H1 (cell line): ENCODE measurements at regions not wholly inside any gene's neighbourhood (a gene's known extent, or its start where the extent isn't known, plus 50 kb on each side); places are given as distances from the start of the nearest gene placed in this dataset.

Source experiments
- CTCF ChIA-PET: fragments of 300-600 bp; sonication (Branson Sonifier 250); formaldehyde crosslinking; loops from one replicate; lab custom pipeline; 2021; ENCODE audit not compliant: partially characterized antibody; lab: Charles Lee
- POLR2A ChIA-PET: fragments of 300-600 bp; sonication (Branson Sonifier 250); formaldehyde crosslinking; loops from one replicate; lab custom pipeline; 2021; ENCODE audit warnings: inconsistent platforms; ENCODE audit not compliant: partially characterized antibody; lab: Charles Lee
- DNase-seq, 2 experiments: peaks; one replicate each; pipeline versions ENCODE4 v3.0.0 to v3.0.0-alpha.2; 2010 to 2022; ENCODE audit warnings: low spot score in 2 of 2, low read depth in 1 of 2, mixed read lengths in 1 of 2
- FAIRE-seq: peaks from 2 replicates; lab custom pipeline; 2011; peaks lifted over from hg19 to GRCh38; lab: Jason Lieb, UNC
- H2AFZ ChIP-seq: 2 replicates; pipeline ENCODE4 v1.8.1; 2012; ENCODE audit warnings: low read length, inconsistent platforms
- H2AK5ac ChIP-seq: 2 replicates; pipeline ENCODE4 v1.6.1; 2013; ENCODE audit warnings: low read depth, low read length
- H2BK120ac ChIP-seq: replicated peaks from 2 replicates; pipeline ENCODE3; 2013; ENCODE audit warnings: low read depth, low read length, inconsistent platforms
- H2BK12ac ChIP-seq: 2 replicates; pipeline ENCODE4 v1.6.1; 2013; ENCODE audit warnings: low read depth, low read length
- H2BK15ac ChIP-seq: 2 replicates; pipeline ENCODE4 v1.6.1; 2013; ENCODE audit warnings: low read length
- H2BK20ac ChIP-seq: 2 replicates; pipeline ENCODE4 v1.6.1; 2013; ENCODE audit warnings: low read length
- H2BK5ac ChIP-seq: 2 replicates; pipeline ENCODE4 v1.6.1; 2013; ENCODE audit warnings: low read depth, low read length
- H3K14ac ChIP-seq: 2 replicates; pipeline ENCODE4 v1.6.1; 2013; ENCODE audit warnings: inconsistent platforms; ENCODE audit not compliant: insufficient read length
- H3K18ac ChIP-seq: 2 replicates; pipeline ENCODE4 v1.6.1; 2013; ENCODE audit warnings: low read length; ENCODE audit errors: extremely low read depth
- H3K23ac ChIP-seq: 2 replicates; pipeline ENCODE4 v1.6.1; 2013; ENCODE audit warnings: inconsistent platforms; ENCODE audit not compliant: insufficient read length
- H3K23me2 ChIP-seq: 2 replicates; pipeline ENCODE4 v1.6.1; 2013; ENCODE audit warnings: low read depth, low read length
- H3K27ac ChIP-seq: 2 replicates; pipeline ENCODE4 v1.6.1; 2011; ENCODE audit warnings: low read depth, low read length, inconsistent platforms
- H3K27me3 ChIP-seq, 4 experiments: replicated peaks in 1 of 4; 1 replicate in 1 of 4; 2 replicates in 3 of 4; pipeline versions ENCODE4 v1.6.1 to v1.8.1; 2011 to 2013; ENCODE audit warnings: low read length in 3 of 4, mild to moderate bottlenecking in 3 of 4, inconsistent platforms in 2 of 4, mixed read lengths in 2 of 4, moderate library complexity in 1 of 4; ENCODE audit not compliant: control insufficient read depth in 3 of 4, insufficient read depth in 3 of 4; ENCODE audit errors: extremely low read depth in 1 of 4
- H3K36me3 ChIP-seq, 4 experiments: 2 replicates each; pipeline versions ENCODE4 v1.6.1 to v1.8.1; 2011 to 2013; ENCODE audit warnings: mild to moderate bottlenecking in 4 of 4, low read length in 3 of 4, moderate library complexity in 2 of 4, control low read depth in 1 of 4, inconsistent platforms in 1 of 4; ENCODE audit not compliant: insufficient read depth in 4 of 4, control insufficient read depth in 2 of 4
- H3K4ac ChIP-seq: replicated peaks from 2 replicates; pipeline ENCODE3; 2013; ENCODE audit warnings: low read length, low read depth, mixed read lengths, inconsistent platforms; ENCODE audit not compliant: insufficient read length
- H3K4me1 ChIP-seq, 4 experiments: replicated peaks in 1 of 4; 1 replicate in 1 of 4; 2 replicates in 3 of 4; pipeline versions ENCODE4 v1.6.1 to v1.8.1; 2011 to 2013; ENCODE audit warnings: low read length in 3 of 4, inconsistent platforms in 2 of 4, mixed read lengths in 1 of 4; ENCODE audit not compliant: insufficient read depth in 4 of 4, control insufficient read depth in 3 of 4
- H3K4me2 ChIP-seq, 2 experiments: 2 replicates each; pipeline versions ENCODE4 v1.6.1 to v1.8.1; 2011 to 2013; ENCODE audit warnings: low read depth in 2 of 2, low read length in 2 of 2, control low read depth in 1 of 2, inconsistent platforms in 1 of 2, mild to moderate bottlenecking in 1 of 2; ENCODE audit not compliant: insufficient read depth in 1 of 2
- H3K4me3 ChIP-seq, 4 experiments: fragments of 200-600, 300-600 bp in 1 of 4; sonication (generic), shearing (Covaris generic), sonication (Bioruptor Twin) in 1 of 4; 2 replicates each; pipeline versions ENCODE4 v1.5.1 to v1.8.1; 2011 to 2016; ENCODE audit warnings: low read length in 4 of 4, low read depth in 3 of 4, control low read depth in 2 of 4, inconsistent platforms in 2 of 4, mild to moderate bottlenecking in 2 of 4, mixed read lengths in 1 of 4, moderate library complexity in 1 of 4; ENCODE audit not compliant: insufficient read depth in 2 of 4; ENCODE audit errors: extremely low read depth in 1 of 4
- H3K56ac ChIP-seq: replicated peaks from 2 replicates; pipeline ENCODE3; 2013; ENCODE audit warnings: low read depth, mild to moderate bottlenecking, mixed read lengths, low read length, inconsistent platforms; ENCODE audit not compliant: insufficient read length
- H3K79me1 ChIP-seq: 2 replicates; pipeline ENCODE4 v1.6.1; 2013; ENCODE audit warnings: low read depth, low read length, control low read depth
- H3K79me2 ChIP-seq, 2 experiments: 2 replicates each; pipeline versions ENCODE4 v1.6.1 to v1.8.1; 2012 to 2013; ENCODE audit warnings: low read length in 2 of 2, mild to moderate bottlenecking in 2 of 2, inconsistent platforms in 1 of 2; ENCODE audit not compliant: insufficient read depth in 2 of 2, control insufficient read depth in 1 of 2
- H3K9ac ChIP-seq, 4 experiments: replicated peaks in 1 of 4; 1 replicate in 1 of 4; 2 replicates in 3 of 4; pipeline versions ENCODE4 v1.6.1 to v1.8.1; 2011 to 2013; ENCODE audit warnings: low read depth in 3 of 4, low read length in 3 of 4, control low read depth in 2 of 4, mild to moderate bottlenecking in 2 of 4, moderate library complexity in 2 of 4, inconsistent platforms in 1 of 4; ENCODE audit errors: extremely low read depth in 1 of 4
- H3K9me3 ChIP-seq, 2 experiments: 2 replicates each; pipeline versions ENCODE4 v1.6.1 to v1.8.1; 2012 to 2013; ENCODE audit warnings: mild to moderate bottlenecking in 2 of 2, moderate library complexity in 2 of 2, control low read depth in 1 of 2, inconsistent platforms in 1 of 2, low read depth in 1 of 2, low read length in 1 of 2, mixed read lengths in 1 of 2; ENCODE audit not compliant: insufficient read depth in 2 of 2
- H4K20me1 ChIP-seq, 2 experiments: replicated peaks in 1 of 2; 2 replicates each; pipeline versions ENCODE3 to v1.8.1; 2011 to 2013; ENCODE audit warnings: inconsistent platforms in 2 of 2, low read length in 2 of 2, mild to moderate bottlenecking in 1 of 2; ENCODE audit not compliant: insufficient read depth in 2 of 2, control insufficient read depth in 1 of 2
- H4K5ac ChIP-seq: 2 replicates; pipeline ENCODE4 v1.6.1; 2013; ENCODE audit warnings: low read length, low read depth, mixed read lengths, inconsistent platforms; ENCODE audit not compliant: insufficient read length
- H4K8ac ChIP-seq: 2 replicates; pipeline ENCODE4 v1.8.0; 2013; ENCODE audit warnings: mild to moderate bottlenecking, moderate library complexity, low read length, inconsistent platforms; ENCODE audit not compliant: insufficient read depth; ENCODE audit errors: extremely low read depth
- H4K91ac ChIP-seq: replicated peaks from 2 replicates; pipeline ENCODE3; 2013; ENCODE audit warnings: low read length, mixed read lengths, inconsistent platforms; ENCODE audit not compliant: insufficient read length
- CEBPB ChIP-seq: IDR thresholded peaks from 2 replicates; pipeline ENCODE4 v1.6.1; 2012; ENCODE audit warnings: low read depth, low read length
- CHD1 ChIP-seq: IDR thresholded peaks from 2 replicates; pipeline ENCODE4 v1.6.1; 2012; ENCODE audit warnings: low read depth, low read length, improper control_type of control experiment
- WGBS, 2 experiments: shearing (Covaris generic) in 1 of 2; methylation state at CpG; one replicate each; pipeline versions ENCODE4 v1.1.6 to v1.1.7; 2013 to 2015; ENCODE audit warnings: low lambda C conversion rate in 2 of 2, mixed read lengths in 2 of 2, inconsistent platforms in 1 of 2, low coverage in 1 of 2, missing lambda C conversion rate in 1 of 2; ENCODE audit not compliant: insufficient replicate concordance in 2 of 2, insufficient coverage in 1 of 2, insufficient read length in 1 of 2; ENCODE audit errors: extremely low coverage in 1 of 2, missing lambda C conversion rate in 1 of 2; 5-methylcytosine and 5-hydroxymethylcytosine counted together

DNA sequence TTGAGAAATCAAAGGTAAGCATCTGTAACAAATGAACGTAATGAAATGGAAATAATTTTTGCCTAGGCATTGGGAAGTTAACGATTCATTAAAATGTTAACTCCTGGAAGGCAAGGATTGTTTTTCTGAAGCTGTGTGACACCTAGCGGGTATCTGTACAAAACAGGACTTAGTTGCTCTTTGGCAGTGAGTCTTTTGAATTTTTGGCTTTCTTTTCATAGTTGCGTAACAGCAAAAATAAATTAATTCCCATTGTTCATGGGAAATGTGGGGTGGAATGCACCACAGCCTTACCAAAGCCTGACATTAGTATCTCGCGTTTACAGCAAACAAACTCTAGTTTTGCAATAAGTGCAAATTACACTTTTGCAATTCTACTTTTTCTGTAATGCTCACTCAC is 92.7 kb upstream of the DTNBP1 start:
- H2BK120ac ChIP-seq: no peak overlapping the region
- no peak overlapping the region for H2BK12ac ChIP-seq
- no peaks in the 10 kb centered on the region for H3K79me2 ChIP-seq
- 0 out of 8 replicates have a peak, but pooled peaks cover 0 to 2% (median 0%) of the 10 kb centered on the region in 4 experiments for H3K36me3 ChIP-seq
- H3K79me1 ChIP-seq: no peaks in the 10 kb centered on the region
- no peak overlapping the region for H4K91ac ChIP-seq
- POLR2A ChIA-PET: no interaction called here
- peaks cover 0 to 7% of the 10 kb centered on the region in 2 experiments; a peak in 1 of 4 replicates for H3K9me3 ChIP-seq
- H2AFZ ChIP-seq: peak overlapping the region; percentile 78; the same call in 1 of the 2 replicates
- no peaks in the 10 kb centered on the region for H3K23me2 ChIP-seq
- no peak overlapping the region for H3K18ac ChIP-seq
- no peak overlapping the region for H3K4ac ChIP-seq
- H2BK20ac ChIP-seq: no peak overlapping the region
- FAIRE-seq (no peak), DNase-seq (no peak)
- WGBS, 2 experiments: 87% methylated on average over 6 of the region's 6 CpGs; no CpG with 5 or more reads in 1 of the 2 experiments
- no peak overlapping the region for H3K56ac ChIP-seq
- no peak overlapping the region for H2BK15ac ChIP-seq
- H4K5ac ChIP-seq: no peak overlapping the region
- H3K9ac ChIP-seq: no peak overlapping the region
- H3K23ac ChIP-seq: no peak overlapping the region
- CTCF ChIA-PET: no interaction called here
- H3K4me3 ChIP-seq: no peak overlapping the region
- no peak overlapping the region for H3K4me2 ChIP-seq
- H3K14ac ChIP-seq: no peak overlapping the region
- no peak overlapping the region for H2AK5ac ChIP-seq
- no peaks in the 10 kb centered on the region; a peak in 1 of 7 replicates for H3K4me1 ChIP-seq
- no peak overlapping the region for H2BK5ac ChIP-seq
- no peaks in the 10 kb centered on the region; a peak in 1 of 7 replicates for H3K27me3 ChIP-seq
- no peak overlapping the region for H3K27ac ChIP-seq
- H4K8ac ChIP-seq: no peak overlapping the region
- H4K20me1 ChIP-seq: no peaks in the 10 kb centered on the region
- TF ChIP-seq CEBPB: 0 out of 2 replicates have a peak, but pooled peaks have one; percentile 12
- TF ChIP-seq CHD1: no peak
